BLaER1 treated with 17β-estradiol and CSF1 and Interleukin-3, amounts not matched to agents 10 nM and 100 nM (cell line): ENCODE measurements at regions not wholly inside any gene's neighbourhood (a gene's known extent, or its start where the extent isn't known, plus 50 kb on each side); places are given as distances from the start of the nearest gene placed in this dataset.

Source experiments
- H3K27ac ChIP-seq, 11 experiments: shearing (Covaris generic); formaldehyde crosslinking; 2 replicates each; pipeline ENCODE4 v1.8.1; 2022
- H3K27me3 ChIP-seq, 11 experiments: shearing (Covaris generic); formaldehyde crosslinking; 2 replicates each; pipeline ENCODE4 v1.8.1; 2022
- H3K36me3 ChIP-seq, 11 experiments: shearing (Covaris generic); formaldehyde crosslinking; 2 replicates each; pipeline ENCODE4 v1.8.1; 2022
- H3K4me1 ChIP-seq, 10 experiments: shearing (Covaris generic); formaldehyde crosslinking; 2 replicates each; pipeline ENCODE4 v1.8.1; 2022
- H3K4me2 ChIP-seq, 11 experiments: shearing (Covaris generic); formaldehyde crosslinking; 2 replicates each; pipeline ENCODE4 v1.8.1; 2022
- H3K4me3 ChIP-seq, 10 experiments: shearing (Covaris generic); formaldehyde crosslinking; 2 replicates each; pipeline ENCODE4 v1.8.1; 2022
- H3K9ac ChIP-seq, 11 experiments: shearing (Covaris generic); formaldehyde crosslinking; 2 replicates each; pipeline ENCODE4 v1.8.1; 2022
- H3K9me3 ChIP-seq, 11 experiments: shearing (Covaris generic); formaldehyde crosslinking; replicated peaks in 1 of 11; 2 replicates each; pipeline ENCODE4 v1.8.1; 2022
- H4K20me1 ChIP-seq, 11 experiments: shearing (Covaris generic); formaldehyde crosslinking; 2 replicates each; pipeline ENCODE4 v1.8.1; 2022
- Cebpa-rat ChIP-seq, 11 experiments: shearing (Covaris generic); IDR thresholded peaks; 2 replicates each; pipeline ENCODE4 v1.8.1; 2022

GRCh38 chr4:111712093-111712677 lies 433.1 kb upstream of the FAM241A start:
- no peak overlapping the region for H3K4me3 ChIP-seq
- no peak overlapping the region for H3K9ac ChIP-seq
- H3K9me3 ChIP-seq, result no peaks in the 10 kb centered on the region
- no peaks in the 10 kb centered on the region for H3K36me3 ChIP-seq
- H3K27me3 ChIP-seq, result no peaks in the 10 kb centered on the region
- H3K27ac ChIP-seq, result no peak overlapping the region
- H3K4me2 ChIP-seq, result no peak overlapping the region
- no peaks in the 10 kb centered on the region for H4K20me1 ChIP-seq
- no peaks in the 10 kb centered on the region for H3K4me1 ChIP-seq
- TF ChIP-seq Cebpa-rat (IDR thresholded peaks at IDR 0.05), result no peak

- no peaks in the 10 kb centered on the region for H4K20me1 ChIP-seq
- H3K36me3 ChIP-seq, result no peaks in the 10 kb centered on the region
- H3K27me3 ChIP-seq, result no peaks in the 10 kb centered on the region
- H3K9me3 ChIP-seq, result no peaks in the 10 kb centered on the region
- no peak overlapping the region for H3K27ac ChIP-seq
- H3K4me1 ChIP-seq, result no peaks in the 10 kb centered on the region
- no peak overlapping the region for H3K4me3 ChIP-seq
- H3K9ac ChIP-seq, result no peak overlapping the region
- no peak overlapping the region for H3K4me2 ChIP-seq
- no peak for TF ChIP-seq Cebpa-rat (IDR thresholded peaks at IDR 0.05)
Observed at GRCh38 chr4:111713276-111713675, 432.0 kb upstream of the FAM241A start.

GRCh38 chr4:111717921-111718320 lies 427.3 kb upstream of the FAM241A start:
- H3K27me3 ChIP-seq, result no peaks in the 10 kb centered on the region
- no peak overlapping the region for H3K27ac ChIP-seq
- H3K36me3 ChIP-seq, result no peaks in the 10 kb centered on the region
- no peaks in the 10 kb centered on the region for H4K20me1 ChIP-seq
- no peak overlapping the region for H3K4me3 ChIP-seq
- H3K9me3 ChIP-seq, result no peaks in the 10 kb centered on the region
- no peak for TF ChIP-seq Cebpa-rat (IDR thresholded peaks at IDR 0.05)
- no peak overlapping the region for H3K4me2 ChIP-seq
- H3K9ac ChIP-seq, result no peak overlapping the region
- no peaks in the 10 kb centered on the region for H3K4me1 ChIP-seq

- Histone ChIP-seq H3K9me3 (no peaks in the 10 kb centered on the region), H4K20me1 (no peaks in the 10 kb centered on the region), H3K4me1 (no peaks in the 10 kb centered on the region), H3K4me2 (no peak overlapping the region), H3K27me3 (no peaks in the 10 kb centered on the region), H3K27ac (no peak overlapping the region), H3K9ac (no peak overlapping the region), H3K4me3 (no peak overlapping the region), H3K36me3 (no peaks in the 10 kb centered on the region)
- no peak for TF ChIP-seq Cebpa-rat (IDR thresholded peaks at IDR 0.05)
Observed at GRCh38 chr4:111718763-111719559, 426.3 kb upstream of the FAM241A start.

- Histone ChIP-seq H3K4me3 (no peak overlapping the region), H3K27me3 (no peaks in the 10 kb centered on the region), H3K9me3 (no peaks in the 10 kb centered on the region), H3K4me1 (no peaks in the 10 kb centered on the region), H3K36me3 (no peaks in the 10 kb centered on the region), H3K27ac (no peak overlapping the region), H3K9ac (no peak overlapping the region), H4K20me1 (no peaks in the 10 kb centered on the region), H3K4me2 (no peak overlapping the region)
- no peak for TF ChIP-seq Cebpa-rat (IDR thresholded peaks at IDR 0.05)
Observed at GRCh38 chr4:111720866-111721265, 424.4 kb upstream of the FAM241A start.

GRCh38 chr4:111722213-111722720 lies 423.0 kb upstream of the FAM241A start:
- no peak overlapping the region for H3K4me3 ChIP-seq
- no peak overlapping the region for H3K27ac ChIP-seq
- no peak overlapping the region for H3K4me2 ChIP-seq
- H4K20me1 ChIP-seq, result no peaks in the 10 kb centered on the region
- no peak for TF ChIP-seq Cebpa-rat (IDR thresholded peaks at IDR 0.05)
- H3K9me3 ChIP-seq, result no peaks in the 10 kb centered on the region
- no peaks in the 10 kb centered on the region for H3K36me3 ChIP-seq
- no peaks in the 10 kb centered on the region for H3K27me3 ChIP-seq
- no peak overlapping the region for H3K9ac ChIP-seq
- H3K4me1 ChIP-seq, result no peaks in the 10 kb centered on the region

- no peak overlapping the region for H3K9ac ChIP-seq
- H3K27ac ChIP-seq, result no peak overlapping the region
- no peak overlapping the region for H3K4me2 ChIP-seq
- H3K27me3 ChIP-seq, result no peaks in the 10 kb centered on the region
- no peaks in the 10 kb centered on the region for H3K36me3 ChIP-seq
- no peaks in the 10 kb centered on the region for H4K20me1 ChIP-seq
- no peaks in the 10 kb centered on the region for H3K4me1 ChIP-seq
- H3K9me3 ChIP-seq, result no peaks in the 10 kb centered on the region
- no peak for TF ChIP-seq Cebpa-rat (IDR thresholded peaks at IDR 0.05)
- H3K4me3 ChIP-seq, result no peak overlapping the region
Observed at GRCh38 chr4:111736516-111736915, 408.7 kb upstream of the FAM241A start.

GRCh38 chr4:111744847-111745246 lies 400.4 kb upstream of the FAM241A start:
- TF ChIP-seq Cebpa-rat (IDR thresholded peaks at IDR 0.05), result no peak
- H3K27ac ChIP-seq, result no peak overlapping the region
- no peaks in the 10 kb centered on the region for H3K4me1 ChIP-seq
- no peak overlapping the region for H3K4me2 ChIP-seq
- no peak overlapping the region for H3K9ac ChIP-seq
- no peaks in the 10 kb centered on the region for H3K36me3 ChIP-seq
- no peaks in the 10 kb centered on the region for H3K27me3 ChIP-seq
- no peaks in the 10 kb centered on the region for H3K9me3 ChIP-seq
- no peaks in the 10 kb centered on the region for H4K20me1 ChIP-seq
- no peak overlapping the region for H3K4me3 ChIP-seq

- no peaks in the 10 kb centered on the region for H3K27me3 ChIP-seq
- H3K4me1 ChIP-seq, result no peaks in the 10 kb centered on the region
- H3K27ac ChIP-seq, result no peak overlapping the region
- no peak overlapping the region for H3K9ac ChIP-seq
- no peaks in the 10 kb centered on the region for H3K36me3 ChIP-seq
- H3K9me3 ChIP-seq, result no peaks in the 10 kb centered on the region
- H3K4me3 ChIP-seq, result no peak overlapping the region
- H4K20me1 ChIP-seq, result no peaks in the 10 kb centered on the region
- no peak for TF ChIP-seq Cebpa-rat (IDR thresholded peaks at IDR 0.05)
- no peak overlapping the region for H3K4me2 ChIP-seq
Observed at GRCh38 chr4:111748157-111748556, 397.1 kb upstream of the FAM241A start.

- H3K9ac ChIP-seq, result no peak overlapping the region
- H3K27ac ChIP-seq, result no peak overlapping the region
- H3K4me1 ChIP-seq, result no peaks in the 10 kb centered on the region
- no peak for TF ChIP-seq Cebpa-rat (IDR thresholded peaks at IDR 0.05)
- no peaks in the 10 kb centered on the region for H3K36me3 ChIP-seq
- no peak overlapping the region for H3K4me2 ChIP-seq
- no peaks in the 10 kb centered on the region for H3K27me3 ChIP-seq
- H4K20me1 ChIP-seq, result no peaks in the 10 kb centered on the region
- no peak overlapping the region for H3K4me3 ChIP-seq
- no peaks in the 10 kb centered on the region for H3K9me3 ChIP-seq
Observed at GRCh38 chr4:111754003-111754402, 391.3 kb upstream of the FAM241A start.
